HG03432 (cell line): ENCODE measurements at regions not wholly inside any gene's neighbourhood (a gene's known extent, or its start where the extent isn't known, plus 50 kb on each side); places are given as distances from the start of the nearest gene placed in this dataset.
A peak's percentile ranks its signal among the peaks of the same experiment; 100 is the strongest.
"Not testable (repeated sequence)": the region's sequence is repeated elsewhere in the genome, so short reads cannot be mapped to it uniquely, and the experiment has no call there.

Experiments
- ATAC-seq: cut with Tn5 transposase; IDR thresholded peaks from one replicate; pipeline ENCODE4 v1.9.1; 2021; ENCODE audit warnings: mild to moderate bottlenecking, moderate library complexity; ENCODE audit not compliant: unreplicated experiment

- ATAC-seq = peak; percentile 41
These were observed 103.0 kb upstream of the HES1 start for GRCh38 chr3:194032828-194033435.

- ATAC-seq = no peak
These were observed 101.3 kb upstream of the HES1 start for GRCh38 chr3:194034346-194035336.

- ATAC-seq = no peak
These were observed 100.4 kb upstream of the HES1 start for GRCh38 chr3:194035406-194036138.

- no peak for ATAC-seq
These were observed 99.1 kb upstream of the HES1 start for GRCh38 chr3:194036842-194037241.

GRCh38 chr3:194038346-194038745 lies 97.6 kb upstream of the HES1 start:
- not testable (repeated sequence) for ATAC-seq

- no peak for ATAC-seq
These were observed 97.0 kb upstream of the HES1 start for GRCh38 chr3:194038960-194039359.

- no peak for ATAC-seq
These were observed 95.3 kb upstream of the HES1 start for GRCh38 chr3:194040516-194041273.

GRCh38 chr3:194042927-194043326 lies 93.0 kb upstream of the HES1 start:
- ATAC-seq = no peak

GRCh38 chr3:194043516-194043915 lies 92.4 kb upstream of the HES1 start:
- no peak for ATAC-seq

GRCh38 chr3:194045289-194045688 lies 90.7 kb upstream of the HES1 start:
- peak; percentile 86 for ATAC-seq

GRCh38 chr3:194045919-194046318 lies 90.0 kb upstream of the HES1 start:
- ATAC-seq = no peak

- ATAC-seq = no peak
These were observed 89.4 kb upstream of the HES1 start for GRCh38 chr3:194046531-194046930.

GRCh38 chr3:194046995-194047645 lies 88.8 kb upstream of the HES1 start:
- ATAC-seq = no peak

GRCh38 chr3:194049394-194049793 lies 86.6 kb upstream of the HES1 start:
- no peak for ATAC-seq

- ATAC-seq = no peak
These were observed 85.1 kb upstream of the HES1 start for GRCh38 chr3:194050782-194051320.

- no peak for ATAC-seq
These were observed 84.4 kb upstream of the HES1 start for GRCh38 chr3:194051366-194052149.

GRCh38 chr3:194053136-194053535 lies 82.8 kb upstream of the HES1 start:
- no peak for ATAC-seq

- no peak for ATAC-seq
These were observed 81.9 kb upstream of the HES1 start for GRCh38 chr3:194054016-194054415.

- no peak for ATAC-seq
These were observed 81.4 kb upstream of the HES1 start for GRCh38 chr3:194054540-194054939.
